ENCODE measurements at regions not wholly inside any gene's neighbourhood (a gene's known extent, or its start where the extent isn't known, plus 50 kb on each side); places are given as distances from the start of the nearest gene placed in this dataset.

DNA sequence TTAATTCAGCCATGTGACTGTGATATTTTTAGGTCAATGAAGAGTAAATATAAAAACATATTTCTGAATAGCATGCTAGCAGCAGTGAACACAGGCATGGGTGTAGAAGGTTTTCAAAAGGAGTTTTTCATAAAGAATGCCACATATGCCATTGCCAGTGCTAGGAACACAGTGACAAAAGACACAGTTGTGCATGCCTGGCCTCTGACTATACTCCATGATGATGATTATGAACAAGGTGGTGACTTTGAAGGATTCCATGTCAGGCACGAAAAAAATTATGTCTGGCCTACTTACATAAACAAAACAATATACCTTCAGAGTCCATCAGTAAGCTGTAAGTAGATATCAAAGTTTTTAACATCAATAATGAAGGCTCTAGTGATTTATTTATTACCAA lies 438.7 kb downstream of the TLE1 start:
- DNase-seq (ENCODE audit: low read depth) = no peak

- DNase-seq (ENCODE audit: low read depth) = no peak
These were observed 439.3 kb downstream of the TLE1 start for GRCh38 chr9:81250041-81250440.

- no peak for DNase-seq (ENCODE audit: low read depth)
These were observed 443.9 kb downstream of the TLE1 start for GRCh38 chr9:81245254-81245956.

DNA sequence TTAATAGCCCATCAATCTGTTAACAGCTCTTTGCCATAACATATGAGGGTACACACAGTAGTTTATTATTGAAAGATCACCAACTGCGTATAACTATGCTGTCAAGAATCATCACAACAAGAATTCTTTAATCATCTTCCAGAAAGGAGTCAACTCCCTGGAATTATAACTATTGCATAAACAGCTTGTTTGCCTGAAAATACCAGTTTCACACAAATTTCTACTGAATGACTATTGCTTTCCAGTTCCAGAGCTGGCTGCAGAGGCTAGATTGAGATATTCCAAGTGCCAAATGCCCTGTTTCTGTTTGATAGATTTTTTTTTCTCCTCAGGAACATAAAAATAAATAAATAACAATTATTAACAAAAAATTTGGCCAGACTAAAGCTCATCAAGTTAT lies 444.7 kb downstream of the TLE1 start:
- DNase-seq (ENCODE audit: low read depth) = no peak

DNA sequence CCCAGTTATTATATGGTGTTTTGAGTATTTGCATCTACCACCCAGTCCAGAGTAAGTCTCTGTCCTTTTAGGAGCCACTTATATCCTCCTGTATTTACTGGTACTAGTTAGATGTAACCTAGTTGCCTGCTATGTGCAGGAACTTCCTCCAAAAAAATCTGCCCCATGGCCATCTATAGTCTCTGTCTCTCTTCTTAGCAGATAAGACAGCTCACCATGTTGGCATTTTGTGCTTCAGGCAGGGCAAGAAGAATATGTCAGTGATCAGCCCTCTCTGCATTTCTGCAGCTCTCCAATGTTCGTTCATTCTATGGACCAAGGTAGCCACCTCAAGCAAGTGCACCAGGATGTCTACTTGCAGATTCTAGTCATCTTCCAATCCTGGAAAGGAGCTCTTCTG lies 446.5 kb downstream of the TLE1 start:
- no peak for DNase-seq (ENCODE audit: low read depth)

DNA sequence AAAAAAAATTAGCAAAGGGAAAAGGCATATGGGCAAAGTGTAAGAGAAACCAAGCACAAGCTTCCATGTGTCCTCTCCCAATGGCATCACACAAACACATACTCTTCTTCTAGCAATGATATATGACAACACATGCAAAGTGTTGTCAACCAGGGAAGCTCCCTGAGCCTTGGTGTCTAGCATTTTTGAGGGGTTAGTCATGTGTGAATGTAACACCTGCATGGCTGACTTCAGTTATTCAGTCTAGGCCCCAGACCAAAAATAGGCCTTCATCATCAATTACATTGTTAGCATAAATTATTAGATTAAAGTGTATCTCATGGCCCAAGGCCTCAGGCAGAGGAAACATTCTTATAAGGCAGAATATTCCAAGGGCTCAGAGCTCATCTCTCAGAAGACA lies 450.0 kb downstream of the TLE1 start:
- DNase-seq (ENCODE audit: low read depth) = no peak

GRCh38 chr9:81237565-81238231 lies 451.6 kb downstream of the TLE1 start:
- DNase-seq (ENCODE audit: low read depth) = no peak

- no peak for DNase-seq (ENCODE audit: low read depth)
These were observed 454.3 kb downstream of the TLE1 start for GRCh38 chr9:81234924-81235610.

- DNase-seq (ENCODE audit: low read depth) = no peak
These were observed 458.3 kb downstream of the TLE1 start for GRCh38 chr9:81231011-81231410.

- DNase-seq (ENCODE audit: low read depth) = no peak
These were observed 461.7 kb downstream of the TLE1 start for GRCh38 chr9:81227507-81228245.

GRCh38 chr9:81225596-81225995 lies 463.8 kb downstream of the TLE1 start:
- no peak for DNase-seq (ENCODE audit: low read depth)

DNA sequence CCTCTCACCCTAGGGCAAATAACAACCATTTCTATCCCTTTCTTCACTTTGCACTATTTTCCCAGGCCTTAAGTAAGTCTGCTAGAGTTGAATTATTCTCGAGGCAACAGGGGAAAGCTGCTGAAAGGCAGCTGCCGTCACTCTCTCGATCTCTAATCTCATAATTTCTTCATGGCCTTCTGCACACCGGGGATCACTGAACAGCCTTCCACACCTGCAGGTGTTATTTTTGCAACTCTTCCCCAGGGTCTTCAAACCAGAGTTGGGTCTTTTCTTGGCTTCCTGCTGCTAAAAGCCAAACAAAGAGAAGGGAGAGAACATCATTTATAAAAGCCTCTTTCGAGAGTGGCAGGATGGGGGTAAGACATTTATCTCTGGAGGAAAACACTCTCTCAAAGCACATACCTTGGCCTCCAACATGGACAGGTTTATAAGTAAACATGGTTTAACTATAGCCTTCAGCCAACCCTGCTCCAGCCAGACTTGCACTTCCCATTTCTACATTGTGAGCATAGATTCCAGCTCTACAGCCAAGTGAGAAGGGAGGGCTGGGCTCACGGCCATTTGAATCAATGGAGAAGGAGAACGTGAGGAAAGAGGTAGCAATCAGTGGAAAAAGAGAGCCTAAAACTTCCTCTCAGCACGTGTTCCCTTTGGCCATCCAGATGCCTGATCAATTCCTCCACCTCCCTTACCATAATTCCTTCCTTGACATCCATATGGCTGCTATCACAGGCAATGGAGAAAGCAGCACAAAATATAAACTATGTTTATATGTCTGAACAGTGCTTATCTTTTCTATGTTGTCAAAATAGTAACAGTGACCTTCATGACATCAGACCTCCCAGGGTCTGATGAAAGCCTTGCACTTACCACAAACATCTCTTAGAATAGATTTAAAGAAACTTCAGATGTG lies 464.9 kb downstream of the TLE1 start:
- no peak for DNase-seq (ENCODE audit: low read depth)

DNA sequence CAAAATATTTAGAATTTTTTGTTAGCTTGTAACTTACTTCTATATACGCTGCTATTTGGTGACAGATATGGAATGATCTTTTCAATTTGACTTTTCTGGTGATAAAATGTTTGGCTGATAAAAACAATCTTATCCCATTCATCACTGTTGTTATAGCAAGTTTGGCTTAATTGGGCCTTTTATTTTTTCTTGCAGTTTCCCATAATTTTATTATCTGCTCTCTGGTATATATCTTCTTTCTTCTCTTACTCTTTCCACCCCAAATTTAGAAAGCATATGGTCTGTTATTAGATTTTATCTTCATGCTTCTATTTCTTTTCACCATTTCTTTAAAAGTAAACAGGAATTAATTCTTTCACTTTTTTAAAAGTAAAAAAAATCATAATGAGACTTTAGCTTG lies 474.4 kb downstream of the TLE1 start:
- no peak for DNase-seq (ENCODE audit: low read depth)

DNA sequence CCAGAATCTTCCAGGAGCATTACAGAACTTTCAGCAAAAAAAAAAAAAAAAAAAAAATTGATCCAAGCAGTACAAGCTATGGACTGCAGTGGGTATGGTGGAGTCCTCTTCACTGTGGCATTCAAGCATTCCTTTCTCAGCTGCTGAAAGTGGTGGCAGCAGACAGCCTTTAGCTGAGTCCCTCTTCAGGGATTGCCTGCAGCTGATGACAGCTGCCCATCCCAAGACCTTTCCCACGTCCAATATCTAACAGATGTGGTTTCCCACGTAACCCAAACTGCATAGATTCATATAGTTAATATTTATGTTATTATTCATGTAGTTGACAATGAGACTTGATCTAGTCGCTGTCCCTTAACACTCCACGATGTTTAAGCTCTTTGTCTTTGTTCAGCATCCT lies 475.9 kb downstream of the TLE1 start:
- no peak for DNase-seq (ENCODE audit: low read depth)

- no peak for DNase-seq (ENCODE audit: low read depth)
These were observed 477.6 kb downstream of the TLE1 start for GRCh38 chr9:81211741-81212140.

DNA sequence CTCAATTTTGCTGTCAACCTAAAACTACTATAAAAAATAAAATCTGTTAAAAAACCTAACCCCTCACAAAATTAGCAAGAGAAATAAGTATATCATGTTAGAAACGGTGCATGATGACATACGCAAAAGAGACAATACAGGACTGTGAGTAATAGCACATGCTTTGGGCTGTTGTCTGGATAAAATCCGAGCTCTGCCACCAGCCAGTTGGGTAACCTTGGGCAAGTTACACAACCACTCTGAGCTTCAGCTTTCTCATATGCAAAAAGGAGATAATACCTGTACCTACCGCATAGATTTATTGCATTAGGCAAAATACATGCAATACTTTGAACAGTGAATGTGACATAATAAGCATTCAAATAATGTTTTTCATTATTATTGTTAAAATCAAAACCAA lies 481.7 kb downstream of the TLE1 start:
- DNase-seq (ENCODE audit: low read depth) = no peak

DNA sequence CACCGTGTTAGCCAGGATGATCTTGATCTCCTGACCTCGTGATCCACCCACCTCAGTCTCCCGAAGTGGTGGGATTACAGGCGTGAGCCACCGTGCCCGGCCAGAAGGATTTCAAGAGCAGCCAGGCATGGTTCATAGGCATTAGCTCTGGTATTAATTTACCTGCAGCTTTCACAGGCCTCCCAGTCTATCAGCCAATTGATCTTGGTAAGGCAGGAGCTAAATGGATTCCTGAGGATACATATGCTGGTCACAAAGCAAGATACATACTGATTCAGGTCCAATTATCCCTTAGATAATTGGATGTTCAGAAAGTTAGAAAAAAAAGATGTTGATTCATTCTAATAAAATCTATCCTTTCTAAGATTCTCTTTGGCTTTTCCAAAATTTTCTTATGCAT lies 487.1 kb downstream of the TLE1 start:
- no peak for DNase-seq (ENCODE audit: low read depth)

- no peak for DNase-seq (ENCODE audit: low read depth)
These were observed 494.1 kb downstream of the TLE1 start for GRCh38 chr9:81195206-81195605.

- no peak for DNase-seq (ENCODE audit: low read depth)
These were observed 495.7 kb downstream of the TLE1 start for GRCh38 chr9:81193362-81194339.

GRCh38 chr9:81191222-81191621 lies 498.1 kb downstream of the TLE1 start:
- no peak for DNase-seq (ENCODE audit: low read depth)

Measured in activated gamma-delta T cell treated with anti-CD3 and anti-CD28 coated beads, Interleukin-2, amount 50 U/mL, for 16 hours (primary cell).